NCI-H526 treated with DMSO at 0.1 percent for 48 hours (cell line): ENCODE measurements at regions not wholly inside any gene's neighbourhood (a gene's known extent, or its start where the extent isn't known, plus 50 kb on each side); places are given as distances from the start of the nearest gene placed in this dataset.
A peak's percentile ranks its signal among the peaks of the same experiment; 100 is the strongest.

ENCODE experiments used
- DNase-seq: peaks from one replicate; lab custom pipeline; 2025; lab: John Stamatoyannopoulos, UW

- DNase-seq, result no peak
These were observed 54.0 kb upstream of the GTF3A start for GRCh38 chr13:27370305-27370872.

DNA sequence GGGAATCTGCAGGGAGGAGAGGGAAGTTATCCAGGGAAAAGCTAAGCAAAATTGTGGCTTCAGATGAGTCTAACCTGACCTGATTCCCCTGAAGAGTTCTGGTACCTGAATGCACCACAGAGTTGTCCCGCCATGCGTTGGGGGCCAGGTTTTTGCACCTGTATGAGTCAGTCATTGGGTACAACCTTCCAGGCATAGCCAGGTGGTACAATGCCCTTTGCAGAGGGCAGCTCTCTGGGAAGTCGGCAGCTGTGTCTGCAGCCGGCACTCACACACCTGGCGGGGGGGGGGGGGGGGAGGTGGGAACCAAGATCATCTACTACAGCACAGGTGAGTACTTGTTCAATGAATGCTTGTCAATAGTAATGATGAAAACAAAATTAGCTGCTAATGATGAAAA, 52.5 kb upstream of the GTF3A start:
- no peak for DNase-seq

DNA sequence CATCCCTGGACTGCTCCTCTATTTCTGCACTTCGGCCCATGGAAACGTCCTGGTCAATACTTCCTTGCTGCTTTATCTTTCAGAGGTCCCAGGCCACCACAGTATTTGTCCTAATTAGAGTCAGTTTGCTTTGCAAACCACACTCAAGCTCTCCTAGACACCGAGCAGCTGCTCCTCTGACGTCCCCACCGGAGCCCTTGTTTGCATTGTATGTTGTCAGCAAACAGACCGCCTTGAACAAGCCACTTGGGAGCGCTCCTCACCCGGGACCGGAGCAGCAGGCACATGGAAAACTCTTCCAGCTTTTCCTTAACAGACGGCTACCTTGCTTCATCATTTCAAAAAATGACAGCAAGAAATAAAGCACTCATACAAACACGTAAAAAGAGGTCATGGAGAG, 51.5 kb upstream of the GTF3A start:
- peak; percentile 95 for DNase-seq

DNA sequence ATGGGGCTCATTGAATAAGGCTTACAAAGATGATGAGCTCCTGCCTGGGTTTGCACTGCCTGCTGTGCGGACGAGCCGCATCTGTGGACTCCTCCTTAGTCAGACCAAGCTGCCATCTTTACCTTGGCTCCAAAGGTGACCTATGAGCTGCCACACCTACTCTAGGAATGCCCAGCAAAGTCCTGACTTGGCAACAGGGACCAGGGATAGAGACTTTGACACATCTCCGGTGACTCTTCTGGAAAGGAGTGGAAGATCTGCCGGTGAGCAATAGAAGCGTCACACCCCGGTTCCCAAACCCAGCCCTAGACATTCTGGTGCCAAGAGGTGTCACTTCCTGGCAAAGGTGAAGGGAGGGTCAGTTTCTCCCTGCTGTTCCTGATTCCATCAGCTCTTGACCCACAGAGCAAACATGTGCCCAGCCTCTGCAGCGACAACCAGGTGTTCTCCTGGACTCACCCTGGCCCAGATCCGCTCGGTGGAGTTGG, 50.2 kb upstream of the GTF3A start:
- DNase-seq, result no peak
